HG03442 (cell line): ENCODE measurements at regions not wholly inside any gene's neighbourhood (a gene's known extent, or its start where the extent isn't known, plus 50 kb on each side); places are given as distances from the start of the nearest gene placed in this dataset.

ENCODE experiments used
- ATAC-seq: cut with Tn5 transposase; IDR thresholded peaks from one replicate; pipeline ENCODE4 v1.9.1; 2021; ENCODE audit warnings: mild to moderate bottlenecking, moderate library complexity; ENCODE audit not compliant: unreplicated experiment

DNA sequence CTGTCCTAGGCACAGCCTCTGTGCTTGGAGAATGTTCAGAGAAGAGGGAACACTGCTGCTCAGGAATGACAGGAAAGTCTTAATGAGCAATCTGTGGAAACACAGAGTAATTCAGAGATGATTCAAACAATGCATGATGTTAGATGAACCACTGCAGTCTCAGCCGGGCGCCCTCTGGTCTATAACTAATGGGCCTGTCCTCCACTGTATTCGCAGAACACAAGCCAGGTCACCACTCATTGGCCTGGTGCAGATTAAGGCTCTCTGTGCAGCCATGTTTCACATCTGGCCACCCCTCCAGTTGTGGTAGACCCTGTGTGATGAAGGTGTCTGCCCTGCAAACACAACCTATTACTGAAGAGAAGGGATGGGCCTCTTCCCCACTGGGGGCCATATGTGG is 281.7 kb upstream of the ROPN1 start:
- ATAC-seq: no peak

DNA sequence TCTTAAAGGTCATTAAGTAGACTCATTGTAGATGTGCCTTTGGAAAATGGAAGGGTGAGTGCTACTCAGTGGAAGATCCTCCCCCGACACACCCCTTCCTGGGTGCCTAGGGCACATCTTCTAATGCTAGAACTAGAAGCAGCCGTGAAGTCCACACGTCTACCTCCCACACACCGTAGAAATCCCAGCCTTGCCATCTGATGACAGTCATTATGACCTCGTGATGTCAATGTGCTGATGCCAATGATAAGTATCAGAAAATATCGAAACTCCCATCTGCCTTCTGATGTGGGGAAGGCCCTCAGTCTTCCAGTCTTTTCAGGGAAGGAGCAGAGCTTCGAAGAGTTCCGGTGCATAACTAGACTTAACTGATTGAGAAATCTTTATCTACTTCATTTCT is 282.1 kb upstream of the ROPN1 start:
- ATAC-seq: no peak

GRCh38 chr3:124275412-124275811 is 283.5 kb upstream of the ROPN1 start:
- ATAC-seq: no peak

DNA sequence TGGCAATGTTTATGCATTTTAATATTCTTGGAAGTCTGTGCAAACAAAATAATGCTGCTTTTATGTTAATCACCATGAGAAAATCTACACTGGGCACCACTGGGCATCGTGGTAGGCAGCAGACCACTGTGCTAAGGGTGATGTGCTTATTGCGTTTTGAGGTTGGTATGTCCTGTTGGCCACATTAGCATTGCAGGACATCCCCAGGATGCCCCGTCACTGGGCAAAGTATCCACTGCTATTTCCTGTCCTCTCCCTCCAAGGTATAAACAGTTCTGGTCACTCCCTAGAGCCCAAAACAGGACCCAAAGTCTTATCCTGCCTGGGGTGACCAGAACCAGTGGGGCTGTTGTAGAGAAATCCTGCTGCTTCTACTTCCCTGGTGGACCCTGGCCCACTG is 284.2 kb upstream of the ROPN1 start:
- ATAC-seq: no peak

DNA sequence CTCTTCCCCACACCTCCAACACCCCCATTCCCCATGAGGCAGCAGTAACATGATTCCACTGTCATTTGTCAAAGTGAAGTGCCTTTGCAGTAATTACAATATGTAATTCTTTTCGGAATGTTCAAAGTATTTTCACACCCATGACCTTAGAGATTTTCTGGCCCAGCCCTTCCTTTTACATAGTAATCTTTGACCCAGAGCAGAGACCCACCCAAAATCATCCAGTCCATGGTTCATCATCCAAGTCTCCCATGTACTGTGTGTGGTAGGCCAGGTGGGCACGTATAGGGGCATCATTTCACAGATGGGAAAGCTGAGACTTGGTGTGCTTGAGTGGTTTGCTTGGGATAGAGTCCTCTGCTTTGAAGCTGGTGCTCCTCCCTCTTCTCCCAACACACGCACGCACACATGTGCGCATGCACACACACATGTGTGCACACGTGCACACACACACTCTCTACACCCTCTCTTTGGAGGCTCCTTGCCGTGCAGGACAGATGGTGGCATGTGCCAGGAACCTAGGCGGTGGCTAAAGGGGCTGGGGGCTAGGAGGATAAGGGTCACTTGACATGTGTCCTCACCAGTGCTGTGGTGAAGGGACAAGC is 284.7 kb upstream of the ROPN1 start:
- no peak for ATAC-seq

GRCh38 chr3:124277144-124277890 is 285.4 kb upstream of the ROPN1 start:
- no peak for ATAC-seq

DNA sequence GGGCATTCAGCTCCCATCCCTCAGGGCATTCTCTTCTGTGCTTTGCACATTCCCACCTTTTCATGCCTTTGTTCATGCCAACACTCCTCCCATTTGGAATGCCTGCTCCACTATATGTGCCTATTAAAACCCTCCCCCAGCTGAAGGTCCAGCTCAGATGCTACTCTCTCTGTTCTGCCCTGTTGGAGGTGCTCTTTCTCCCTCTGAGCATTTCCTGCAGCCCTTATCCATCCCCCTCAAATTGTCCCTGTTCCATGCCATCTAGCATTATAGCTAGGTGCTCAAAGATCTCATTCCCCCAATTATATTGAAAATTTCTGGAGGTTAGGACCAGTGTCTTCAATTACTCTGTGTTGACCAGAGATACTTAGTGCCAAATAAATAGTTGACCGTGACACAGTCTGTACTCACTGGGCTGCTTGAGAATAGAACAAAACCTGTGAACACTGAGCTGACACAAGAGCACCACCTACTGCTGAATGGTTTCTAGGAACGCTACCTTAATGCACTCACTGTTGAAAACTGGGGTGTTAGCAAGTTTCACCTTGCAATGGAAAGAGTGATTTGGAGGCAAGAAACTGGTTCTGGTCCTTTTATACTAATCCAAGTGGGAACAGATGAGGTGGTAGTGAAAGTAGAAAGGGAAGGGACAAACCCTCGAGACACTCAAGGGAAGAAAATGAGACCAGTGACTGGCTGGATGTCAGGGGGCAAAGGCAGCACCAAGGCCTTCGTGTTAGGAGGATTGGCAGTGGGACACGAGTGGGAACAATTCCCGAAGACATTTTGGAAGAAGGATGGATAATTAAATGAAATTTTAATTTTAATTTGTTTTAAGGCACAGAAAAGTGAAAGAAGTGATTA is 289.8 kb upstream of the ROPN1 start:
- ATAC-seq: no peak

- ATAC-seq: no peak
Observed at GRCh38 chr3:124282751-124283651, 291.1 kb upstream of the ROPN1 start.

DNA sequence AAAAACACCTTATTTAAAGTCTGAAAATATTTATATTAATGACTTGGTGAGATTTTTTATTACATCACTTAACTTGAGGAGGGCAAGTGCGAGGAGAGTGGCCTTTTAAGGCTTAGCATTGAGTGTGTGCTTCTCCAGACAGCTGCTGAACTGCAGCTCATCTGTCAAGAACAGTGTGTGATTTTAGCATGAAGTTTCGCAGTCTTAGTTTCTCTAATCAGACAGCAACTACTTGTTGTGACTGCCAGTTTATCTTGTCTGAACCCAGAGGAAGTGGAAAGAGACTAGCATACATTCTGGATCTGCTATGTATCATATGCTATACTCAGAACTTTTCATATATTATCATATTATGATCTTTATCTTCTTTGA is 291.7 kb upstream of the ROPN1 start:
- ATAC-seq: no peak

GRCh38 chr3:124288996-124289395 is 297.1 kb upstream of the ROPN1 start:
- ATAC-seq: no peak

GRCh38 chr3:124291008-124291407 is 299.1 kb upstream of the ROPN1 start:
- no peak for ATAC-seq

- ATAC-seq: no peak
Observed at GRCh38 chr3:124292329-124292728, 300.4 kb upstream of the ROPN1 start.

GRCh38 chr3:124293584-124293983 is 301.7 kb upstream of the ROPN1 start:
- no peak for ATAC-seq

GRCh38 chr3:124295362-124295761 is 303.4 kb upstream of the ROPN1 start:
- no peak for ATAC-seq

- no peak for ATAC-seq
Observed at GRCh38 chr3:124296406-124296805, 304.5 kb upstream of the ROPN1 start.

DNA sequence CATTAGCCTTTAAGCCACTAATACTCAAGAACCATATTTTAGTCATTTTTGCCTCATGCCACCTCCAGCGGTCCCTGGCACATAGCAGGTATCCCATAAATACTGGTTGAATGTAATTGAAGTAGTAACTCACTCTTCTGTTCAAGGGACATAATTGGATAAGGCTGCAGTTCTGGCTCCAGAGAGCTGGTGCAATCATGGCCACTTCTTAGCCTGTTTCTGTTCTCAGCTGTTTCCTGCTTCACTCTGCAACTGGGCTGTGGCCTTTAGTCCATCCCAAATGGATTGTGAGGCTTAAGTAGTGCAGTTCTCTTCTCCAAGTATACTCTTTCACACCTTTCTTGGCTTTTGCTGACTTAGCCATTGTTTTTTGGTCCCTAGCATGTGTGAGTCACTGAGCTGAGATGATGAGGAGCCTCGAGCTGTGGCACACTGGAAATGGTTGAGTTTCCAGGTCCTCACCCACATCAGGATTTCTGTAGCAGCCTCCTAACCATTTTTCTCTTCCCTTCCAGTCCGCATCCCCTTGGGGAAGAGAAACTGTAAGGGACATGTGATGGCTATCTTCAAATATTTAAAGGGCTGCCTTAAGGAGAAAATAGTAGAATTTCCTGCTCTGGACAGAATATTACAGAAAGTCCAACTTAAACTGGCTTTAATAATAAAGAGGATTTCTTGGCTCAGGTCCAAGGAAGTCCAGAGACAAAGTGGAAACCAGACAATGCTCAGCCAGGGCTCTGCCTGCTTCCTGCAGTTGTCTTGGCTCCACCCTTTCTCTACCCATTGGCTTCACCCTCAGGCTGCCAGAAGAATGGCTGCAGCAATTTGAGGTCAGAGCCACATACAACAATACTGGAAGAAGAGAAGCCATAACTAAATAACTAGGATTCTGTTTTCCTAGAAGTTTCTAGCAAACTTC is 305.4 kb upstream of the ROPN1 start:
- no peak for ATAC-seq

DNA sequence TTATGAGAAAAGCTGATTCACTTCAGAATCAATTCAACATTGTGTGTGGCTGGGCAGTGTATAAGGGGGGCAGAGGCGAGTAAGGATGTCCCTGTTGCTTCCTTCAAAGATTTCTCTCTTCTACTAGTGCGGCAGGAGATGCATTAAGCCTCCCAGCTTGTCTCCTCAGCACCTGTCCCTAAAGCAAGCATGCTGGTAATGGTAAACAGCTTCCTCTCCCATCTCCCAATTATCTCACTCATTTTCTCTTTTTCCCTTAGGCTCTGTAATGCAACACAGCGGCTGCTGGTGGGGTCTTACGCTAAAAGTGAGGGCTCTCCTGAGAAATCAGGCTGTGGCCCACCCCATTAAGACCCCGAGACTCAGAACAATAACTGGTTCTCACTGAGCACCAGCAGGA is 306.4 kb upstream of the ROPN1 start:
- ATAC-seq: no peak

GRCh38 chr3:124298951-124299350 is 307.0 kb upstream of the ROPN1 start:
- ATAC-seq: no peak

- ATAC-seq: no peak
Observed at GRCh38 chr3:124299831-124300230, 307.9 kb upstream of the ROPN1 start.

DNA sequence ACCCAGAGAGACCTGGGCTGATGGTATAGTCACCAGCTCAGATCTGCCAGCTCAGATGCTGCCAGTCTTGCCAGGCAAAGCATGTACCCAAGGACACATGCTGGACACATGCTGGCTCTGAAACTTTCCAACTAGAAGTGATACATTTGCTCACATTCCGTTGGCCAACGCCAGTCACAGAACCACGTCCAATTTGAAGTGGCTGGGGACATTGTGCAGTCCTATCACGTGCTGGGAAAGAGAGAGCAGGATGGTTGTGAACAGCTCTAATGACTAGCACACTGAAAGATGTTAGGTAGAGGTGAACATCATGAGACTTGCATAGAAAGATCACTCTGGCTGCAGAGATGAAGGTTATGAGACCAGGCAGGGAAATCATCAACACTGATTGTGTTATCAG is 308.5 kb upstream of the ROPN1 start:
- no peak for ATAC-seq
